ENCODE measurements at regions not wholly inside any gene's neighbourhood (a gene's known extent, or its start where the extent isn't known, plus 50 kb on each side); places are given as distances from the start of the nearest gene placed in this dataset.
A peak's percentile ranks its signal among the peaks of the same experiment; 100 is the strongest.
"Not testable (repeated sequence)": the region's sequence is repeated elsewhere in the genome, so short reads cannot be mapped to it uniquely, and the experiment has no call there.

DNA sequence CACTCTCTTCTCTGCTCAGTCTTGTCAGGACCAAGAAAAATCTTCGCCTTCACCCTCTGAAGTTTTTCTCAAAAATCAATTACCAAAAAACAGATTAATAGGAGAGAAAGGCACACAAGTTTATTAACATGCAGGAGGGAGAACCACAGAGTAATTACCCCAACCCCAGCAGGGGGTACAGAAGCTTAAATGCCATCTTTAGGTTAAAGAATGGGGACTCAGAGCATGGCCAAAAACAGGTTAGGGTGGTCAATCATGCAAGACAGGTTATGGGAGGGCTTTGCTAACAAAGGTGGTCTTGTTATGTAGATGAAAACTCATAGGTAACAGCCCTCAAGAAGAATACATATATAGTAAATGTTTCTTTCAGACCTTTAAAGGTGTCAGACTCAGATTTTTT, 100.5 kb upstream of the BTN3A2 start:
- no peak for DNase-seq (ENCODE audit: low read depth)

DNA sequence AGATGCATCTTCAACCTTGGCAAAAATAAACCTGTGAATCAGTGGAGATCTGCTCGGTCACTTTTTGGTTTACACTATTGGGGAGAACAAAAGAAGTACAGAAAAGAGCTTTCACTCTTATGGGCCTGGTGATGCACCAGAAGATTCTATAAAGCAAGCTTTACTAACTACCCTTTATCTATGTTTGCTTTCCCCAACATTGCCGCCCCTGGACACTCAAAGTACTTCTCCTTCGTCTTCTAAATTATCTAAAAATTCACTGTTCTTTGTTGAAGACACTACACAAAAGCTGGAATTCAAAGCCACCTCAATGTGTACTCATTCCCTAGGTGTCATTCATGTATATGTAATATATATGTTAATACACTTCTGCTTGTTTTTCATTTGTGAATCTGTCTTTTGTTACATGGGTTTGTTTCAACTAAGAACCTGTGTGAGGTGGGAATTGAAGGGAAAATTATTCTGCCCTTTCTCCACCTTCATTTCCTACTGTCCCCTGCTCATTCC, 97.9 kb upstream of the BTN3A2 start:
- no peak for DNase-seq (ENCODE audit: low read depth)

GRCh38 chr6:26268659-26269402, 96.2 kb upstream of the BTN3A2 start:
- DNase-seq (ENCODE audit: low read depth): peak; percentile 74

DNA sequence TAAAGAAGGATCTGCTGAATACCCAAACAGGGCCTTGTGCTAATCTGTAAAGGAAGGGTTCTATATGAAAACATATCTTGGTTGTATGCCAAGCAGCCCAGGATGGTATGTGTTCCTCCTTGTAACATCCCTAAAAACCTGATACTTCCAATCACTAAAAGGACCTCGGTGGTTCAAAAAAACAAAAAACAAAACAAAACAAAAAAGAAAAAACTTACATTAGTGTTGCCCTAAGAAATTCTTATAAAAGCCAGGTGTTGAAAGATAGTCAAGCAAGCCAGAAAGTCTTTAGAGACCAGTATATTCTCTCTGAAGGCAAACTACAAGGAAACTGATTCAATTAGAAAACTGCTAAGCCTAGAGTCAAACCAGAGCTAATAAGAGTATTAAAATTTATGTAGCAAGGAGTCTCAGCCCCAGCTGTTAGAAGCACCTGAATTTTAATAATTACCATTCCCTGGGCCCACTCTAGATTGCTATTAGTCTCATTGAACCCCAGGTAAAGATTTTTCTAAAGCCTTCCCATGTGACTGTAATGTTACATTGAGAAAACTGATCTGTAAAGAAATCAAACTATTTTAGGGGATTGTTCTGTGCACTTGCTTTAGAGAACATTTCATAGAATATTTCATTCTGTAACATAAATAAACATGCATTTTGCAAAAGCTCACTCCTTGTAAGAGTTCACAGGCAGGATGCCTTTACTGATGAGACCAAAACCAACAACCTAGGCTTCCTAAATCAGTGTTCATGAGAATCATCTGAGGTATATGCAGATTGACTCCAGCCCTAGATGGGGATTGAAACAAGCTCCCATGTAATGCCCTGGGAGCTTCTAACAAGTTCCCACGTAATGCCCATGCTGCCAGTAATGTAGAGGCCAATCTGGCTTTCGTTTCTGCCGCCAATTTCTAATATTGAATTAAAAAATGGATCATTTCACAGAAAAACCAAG, 95.2 kb upstream of the BTN3A2 start:
- peak; percentile 38 for DNase-seq (ENCODE audit: low read depth)

- DNase-seq (ENCODE audit: low read depth): no peak
Measured at GRCh38 chr6:26270486-26270861, 94.5 kb upstream of the BTN3A2 start.

DNA sequence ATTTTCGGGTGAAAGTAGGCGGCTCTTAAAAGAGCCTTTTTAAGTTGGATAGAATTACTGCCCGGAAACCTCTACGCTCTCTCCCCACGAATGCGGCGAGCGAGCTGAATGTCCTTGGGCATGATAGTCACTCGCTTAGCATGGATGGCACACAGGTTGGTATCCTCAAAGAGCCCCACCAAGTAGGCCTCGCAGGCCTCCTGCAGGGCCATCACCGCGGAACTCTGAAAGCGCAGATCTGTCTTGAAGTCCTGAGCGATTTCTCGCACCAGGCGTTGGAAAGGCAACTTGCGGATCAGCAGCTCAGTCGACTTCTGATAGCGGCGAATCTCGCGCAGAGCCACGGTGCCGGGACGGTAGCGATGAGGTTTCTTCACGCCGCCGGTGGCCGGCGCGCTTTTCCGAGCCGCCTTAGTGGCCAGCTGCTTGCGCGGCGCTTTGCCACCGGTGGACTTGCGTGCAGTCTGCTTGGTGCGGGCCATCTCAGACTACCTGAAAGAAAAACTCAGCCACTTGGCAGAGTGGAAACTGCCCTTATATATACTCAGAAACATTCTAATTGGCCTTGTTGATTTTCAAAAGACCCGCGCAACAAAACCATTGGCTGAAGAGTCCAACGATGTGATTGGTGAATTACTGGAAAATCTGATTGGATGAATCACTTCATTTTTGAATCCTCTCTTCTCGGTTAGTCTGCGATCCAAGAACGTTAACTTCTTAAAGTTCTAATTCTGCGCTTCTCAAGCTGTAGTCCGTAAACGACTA, 93.9 kb upstream of the BTN3A2 start:
- DNase-seq (ENCODE audit: low read depth): peak; percentile 91

DNA sequence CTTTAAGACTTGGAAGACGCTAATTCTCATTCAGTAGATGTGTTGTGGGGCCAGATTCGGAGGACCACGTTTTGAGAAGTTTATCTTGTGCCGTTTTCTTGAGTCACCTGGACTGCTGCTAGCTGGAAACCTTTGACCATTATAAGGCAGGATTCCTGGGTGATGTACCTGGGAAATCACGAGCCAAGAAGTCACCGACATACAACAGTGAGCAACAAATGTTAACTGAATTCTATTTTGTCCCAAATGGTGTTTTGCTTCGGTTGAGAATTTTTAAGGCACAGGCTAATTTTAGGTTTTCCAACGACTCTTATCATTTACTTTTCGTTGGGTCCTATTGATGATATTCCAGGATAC, 93.4 kb upstream of the BTN3A2 start:
- DNase-seq (ENCODE audit: low read depth): no peak

- no peak for DNase-seq (ENCODE audit: low read depth)
Measured at GRCh38 chr6:26272171-26272637, 92.8 kb upstream of the BTN3A2 start.

DNA sequence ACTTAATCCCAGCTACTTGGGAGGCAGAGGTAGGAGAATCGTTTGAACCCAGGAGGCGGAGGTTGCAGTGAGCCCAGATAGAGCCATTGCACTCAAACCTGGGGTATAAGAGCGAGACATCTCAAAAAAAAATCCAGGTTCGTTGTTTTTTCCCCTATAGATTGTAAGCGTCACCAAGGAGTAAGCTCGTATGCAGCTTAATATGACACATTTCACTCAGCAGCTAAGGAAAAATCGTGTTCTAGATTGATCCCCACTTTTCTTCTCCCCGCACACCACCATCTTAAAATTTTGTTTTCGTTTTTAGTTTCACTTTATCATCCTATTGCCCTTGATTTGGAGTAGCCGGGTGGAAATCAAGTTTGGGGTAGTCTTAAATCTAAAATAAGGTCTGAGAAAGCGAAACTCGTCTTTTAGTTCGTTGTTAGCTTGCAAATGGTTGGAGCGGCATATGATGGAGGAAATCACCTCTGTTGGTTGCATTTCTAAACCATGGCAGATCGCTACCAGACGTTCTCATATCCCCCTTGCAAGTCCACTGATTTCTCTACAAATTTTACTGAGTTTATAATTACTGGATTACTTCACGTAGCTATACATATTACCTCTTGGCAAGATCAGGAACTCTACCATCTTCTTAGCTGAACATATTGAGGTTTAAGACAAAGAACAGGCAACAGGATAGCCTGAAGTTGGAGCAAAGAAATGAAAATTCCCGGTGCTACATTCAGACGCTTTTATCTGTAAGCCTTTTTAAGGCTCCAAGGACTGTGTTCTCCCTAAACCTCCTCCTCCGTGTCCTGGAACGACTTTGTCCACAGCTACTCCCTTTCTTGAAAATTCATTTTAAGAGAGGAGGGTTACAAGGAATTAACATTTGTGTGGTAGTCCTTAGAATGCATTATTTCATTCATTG, 91.1 kb upstream of the BTN3A2 start:
- DNase-seq (ENCODE audit: low read depth): peak; percentile 35

GRCh38 chr6:26275663-26276062, 89.3 kb upstream of the BTN3A2 start:
- DNase-seq (ENCODE audit: low read depth): peak; percentile 25

DNA sequence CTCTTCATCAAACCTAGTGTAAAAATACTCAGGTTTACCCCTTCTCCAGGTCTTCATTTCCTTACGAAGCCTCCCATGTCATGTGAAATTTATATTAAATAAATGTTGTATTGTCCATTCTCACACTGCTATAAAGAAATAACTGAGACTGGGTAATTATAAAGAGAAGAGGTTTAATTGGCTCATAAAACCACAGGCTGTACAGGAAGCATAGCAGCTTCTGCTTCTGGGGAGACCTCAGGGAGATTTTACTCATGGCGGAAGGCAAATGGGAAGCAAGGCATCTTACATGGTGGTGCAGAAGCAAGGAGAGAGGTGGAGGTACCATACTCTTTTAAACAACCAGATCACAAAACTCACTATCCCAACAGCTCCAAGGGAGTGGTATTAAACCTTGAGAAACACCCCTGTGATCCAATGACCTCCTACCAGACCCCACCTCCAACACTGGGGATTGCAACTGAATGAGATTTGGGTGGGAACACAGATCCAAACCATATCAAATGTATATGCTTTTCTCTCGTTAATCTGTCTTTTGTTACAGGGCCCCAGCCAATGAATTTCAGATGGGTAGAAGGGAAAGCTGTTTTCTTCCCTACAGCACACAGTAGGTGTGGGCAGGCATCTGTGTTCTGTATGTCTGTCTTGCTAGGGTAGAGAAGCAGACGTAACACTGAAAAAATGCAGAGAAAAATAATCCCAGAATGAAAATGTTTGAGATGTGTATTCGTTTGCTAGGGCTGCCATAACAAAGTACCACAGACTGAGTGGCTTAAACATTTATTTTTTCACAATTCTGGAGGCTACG, 88.0 kb upstream of the BTN3A2 start:
- no peak for DNase-seq (ENCODE audit: low read depth)

GRCh38 chr6:26278536-26278935, 86.5 kb upstream of the BTN3A2 start:
- DNase-seq (ENCODE audit: low read depth): no peak

- DNase-seq (ENCODE audit: low read depth): not testable (repeated sequence)
Measured at GRCh38 chr6:26279371-26279770, 85.6 kb upstream of the BTN3A2 start.

DNA sequence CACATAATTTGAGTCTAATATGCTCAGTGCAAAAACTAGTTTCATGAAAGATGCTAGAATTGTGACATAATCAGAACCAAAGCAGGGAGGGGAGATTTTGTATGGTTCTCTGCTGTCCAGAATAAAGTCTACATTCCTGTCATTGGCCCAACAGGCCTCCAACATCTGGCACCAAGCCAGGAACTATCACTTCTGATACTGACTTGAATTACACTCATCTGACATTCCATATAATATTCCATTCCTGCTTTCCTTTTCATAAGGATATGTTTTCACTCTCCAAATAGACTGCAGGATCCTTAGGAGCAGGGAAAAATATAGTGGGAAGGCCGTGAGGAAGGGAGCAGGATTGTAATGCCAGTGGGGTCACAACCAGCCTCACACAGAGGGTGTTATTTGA, 84.6 kb upstream of the BTN3A2 start:
- no peak for DNase-seq (ENCODE audit: low read depth)

GRCh38 chr6:26284537-26285142, 80.4 kb upstream of the BTN3A2 start:
- DNase-seq (ENCODE audit: low read depth): peak; percentile 70

GRCh38 chr6:26285143-26286134, 79.6 kb upstream of the BTN3A2 start:
- peak; percentile 100 for DNase-seq (ENCODE audit: low read depth)

- DNase-seq (ENCODE audit: low read depth): peak; percentile 70
Measured at GRCh38 chr6:26286168-26286877, 78.7 kb upstream of the BTN3A2 start.

DNA sequence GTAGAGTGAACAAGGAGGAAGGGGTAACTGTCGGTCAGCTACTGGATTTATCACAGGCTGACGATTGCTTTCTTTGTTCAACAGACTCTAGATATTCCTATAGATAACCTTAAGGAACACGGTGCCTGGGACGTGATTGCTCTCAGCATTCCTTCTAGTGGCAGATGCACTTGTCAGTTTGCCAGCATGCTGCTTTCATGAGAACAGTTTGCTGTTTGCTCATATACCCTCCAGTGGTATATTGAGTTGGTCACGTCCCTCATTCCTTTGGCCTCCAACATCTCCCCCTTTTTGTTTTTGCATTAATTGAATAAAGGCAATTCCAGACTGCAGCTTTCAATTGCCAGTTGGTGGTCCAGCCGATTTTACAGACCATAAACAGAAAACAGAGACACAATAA, 76.8 kb upstream of the BTN3A2 start:
- DNase-seq (ENCODE audit: low read depth): no peak

All from RPMI7951 (cell line).